ENCODE measurements at regions not wholly inside any gene's neighbourhood (a gene's known extent, or its start where the extent isn't known, plus 50 kb on each side); places are given as distances from the start of the nearest gene placed in this dataset.

- intact Hi-C loops (cut with DNase I; ENCODE audit: low total_unique reads), result no loop called here
Measured at GRCh38 chr16:6665126-6665525, 667.5 kb upstream of the RBFOX1 start.

GRCh38 chr16:6663668-6664067, 669.0 kb upstream of the RBFOX1 start:
- ATAC-seq, result no peak
- DNase-seq, result no peak
- in situ Hi-C loops (cut with MboI; ENCODE audit: low sequenced_read_pairs in 4 of 4), result no loop called here
- Histone ChIP-seq H3K4me1 (no peaks in the 10 kb centered on the region), H3K9me3 (no peaks in the 10 kb centered on the region), H3K36me3 (no peaks in the 10 kb centered on the region), H3K4me3 (no peak overlapping the region), H3K27ac (no peak overlapping the region), H3K27me3 (no peaks in the 10 kb centered on the region)
- intact Hi-C loops (cut with DNase I; ENCODE audit: low total_unique reads), result no loop called here
- no peak for TF ChIP-seq POLR2A (IDR thresholded peaks at IDR 0.05)
- TF ChIP-seq CTCF (IDR thresholded peaks at IDR 0.05 in 4 of 5, conservative IDR thresholded peaks at IDR 0.05 in 1 of 5), result no peak

More at GRCh38 chr16:6665126-6665525, 667.5 kb upstream of the RBFOX1 start:
- Histone ChIP-seq H3K27ac (no peak overlapping the region), H3K27me3 (no peaks in the 10 kb centered on the region), H3K9me3 (no peaks in the 10 kb centered on the region), H3K4me3 (no peak overlapping the region), H3K4me1 (no peaks in the 10 kb centered on the region), H3K36me3 (no peaks in the 10 kb centered on the region)
- DNase-seq (no peak), ATAC-seq (no peak)
- in situ Hi-C loops (cut with MboI; ENCODE audit: low sequenced_read_pairs in 4 of 4), result no loop called here
- TF ChIP-seq POLR2A (IDR thresholded peaks at IDR 0.05), result no peak

- in situ Hi-C loops (cut with MboI; ENCODE audit: low sequenced_read_pairs in 4 of 4) (no loop called here), intact Hi-C loops (cut with DNase I; ENCODE audit: low total_unique reads) (no loop called here)
- H3K4me3 ChIP-seq, result no peak overlapping the region
- DNase-seq (no peak), ATAC-seq (no peak)
- H3K4me1 ChIP-seq, result no peaks in the 10 kb centered on the region
- H3K27ac ChIP-seq, result no peak overlapping the region
- TF ChIP-seq POLR2A (IDR thresholded peaks at IDR 0.05) (no peak), CTCF (IDR thresholded peaks at IDR 0.05 in 4 of 5, conservative IDR thresholded peaks at IDR 0.05 in 1 of 5) (no peak)
- no peaks in the 10 kb centered on the region for H3K36me3 ChIP-seq
- H3K9me3 ChIP-seq, result no peaks in the 10 kb centered on the region
- H3K27me3 ChIP-seq, result no peaks in the 10 kb centered on the region
Measured at GRCh38 chr16:6656760-6657159, 675.9 kb upstream of the RBFOX1 start.

GRCh38 chr16:6646891-6647290, 685.8 kb upstream of the RBFOX1 start:
- in situ Hi-C loops (cut with MboI; ENCODE audit: low sequenced_read_pairs in 4 of 4) (loop anchor here in 2 of 4 donors (25.0 kb wide), 1 partner anchor 1410 kb away; no protein-coding TSS in a partner anchor), intact Hi-C loops (cut with DNase I; ENCODE audit: low total_unique reads) (no loop called here)
- Histone ChIP-seq H3K4me1 (no peaks in the 10 kb centered on the region), H3K27ac (no peak overlapping the region), H3K9me3 (no peaks in the 10 kb centered on the region), H3K4me3 (no peak overlapping the region), H3K27me3 (no peaks in the 10 kb centered on the region), H3K36me3 (no peaks in the 10 kb centered on the region)
- DNase-seq (no peak), ATAC-seq (no peak)
- TF ChIP-seq POLR2A (IDR thresholded peaks at IDR 0.05) (no peak), CTCF (IDR thresholded peaks at IDR 0.05 in 4 of 5, conservative IDR thresholded peaks at IDR 0.05 in 1 of 5) (no peak)

- in situ Hi-C loops (cut with MboI; ENCODE audit: low sequenced_read_pairs in 4 of 4), result loop anchor here in 2 of 4 donors (25.0 kb wide), 1 partner anchor 1409 kb away; no protein-coding TSS in a partner anchor
- TF ChIP-seq POLR2A (IDR thresholded peaks at IDR 0.05) (no peak), CTCF (IDR thresholded peaks at IDR 0.05 in 4 of 5, conservative IDR thresholded peaks at IDR 0.05 in 1 of 5) (no peak)
- no peak for ATAC-seq
Measured at GRCh38 chr16:6645768-6646568, 686.7 kb upstream of the RBFOX1 start.

More at GRCh38 chr16:6645768-6646568, 686.7 kb upstream of the RBFOX1 start:
- DNase-seq, result no peak
- H3K4me1 ChIP-seq, result no peaks in the 10 kb centered on the region
- no peaks in the 10 kb centered on the region for H3K36me3 ChIP-seq
- no peak overlapping the region for H3K27ac ChIP-seq
- no peak overlapping the region for H3K4me3 ChIP-seq
- H3K9me3 ChIP-seq, result no peaks in the 10 kb centered on the region
- no peaks in the 10 kb centered on the region for H3K27me3 ChIP-seq
- intact Hi-C loops (cut with DNase I; ENCODE audit: low total_unique reads), result no loop called here
